DND-41 (cell line): ENCODE measurements at regions not wholly inside any gene's neighbourhood (a gene's known extent, or its start where the extent isn't known, plus 50 kb on each side); places are given as distances from the start of the nearest gene placed in this dataset.

ENCODE experiments used
- CTCF ChIP-seq: IDR thresholded peaks from 2 replicates; pipeline ENCODE4 v1.5.1; 2012; ENCODE audit warnings: borderline replicate concordance, low read length, moderate library complexity, mild to moderate bottlenecking; ENCODE audit not compliant: poor library complexity, severe bottlenecking; ENCODE audit errors: extremely low read depth
- EZH2 ChIP-seq: IDR thresholded peaks from 3 replicates; pipeline ENCODE4 v1.6.1; 2012; ENCODE audit warnings: borderline replicate concordance, low read depth, mild to moderate bottlenecking, moderate library complexity, low read length, inconsistent platforms; ENCODE audit not compliant: severe bottlenecking

- TF ChIP-seq CTCF: no peak
- TF ChIP-seq EZH2: no peak
Observed at GRCh38 chr12:4213471-4213870, 60.1 kb upstream of the CCND2 start.
